ENCODE measurements at regions not wholly inside any gene's neighbourhood (a gene's known extent, or its start where the extent isn't known, plus 50 kb on each side); places are given as distances from the start of the nearest gene placed in this dataset.
"Not testable (repeated sequence)": the region's sequence is repeated elsewhere in the genome, so short reads cannot be mapped to it uniquely, and the experiment has no call there.

DNA sequence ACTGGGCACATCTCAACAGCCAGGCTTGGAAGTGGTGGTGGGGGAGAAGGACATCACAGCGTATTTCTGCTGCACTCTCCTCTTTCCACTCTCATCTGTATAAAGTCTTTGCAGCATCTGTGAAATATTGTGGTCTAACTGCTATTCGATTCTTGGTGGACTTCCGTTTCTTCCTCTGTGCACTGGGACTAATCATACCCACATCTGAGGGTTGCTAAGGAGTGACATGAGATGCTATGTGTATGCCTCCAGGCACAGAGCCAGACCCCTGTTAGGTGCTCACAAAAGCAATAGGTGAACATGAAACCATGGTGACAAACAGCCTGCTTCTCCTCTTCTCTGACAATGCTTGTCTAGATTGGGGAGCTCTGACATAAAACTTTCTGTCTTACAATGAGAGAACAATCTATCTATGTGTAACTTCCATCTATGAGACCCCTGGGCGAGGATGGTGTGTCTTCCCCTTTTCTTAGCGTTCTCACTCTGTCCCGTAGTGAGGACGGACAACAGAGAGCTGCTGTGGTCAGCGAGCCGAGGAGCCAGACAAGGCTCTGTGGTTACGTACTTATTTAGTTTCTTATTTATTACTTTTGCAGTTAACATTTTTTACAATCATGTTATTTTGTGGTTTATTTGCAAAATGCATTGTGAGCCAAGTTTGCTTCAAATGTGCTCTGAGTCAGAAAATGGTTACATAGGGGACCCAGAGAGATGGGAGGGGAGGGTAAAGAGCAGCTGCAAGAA, 196.7 kb upstream of the TPRG1 start:
- DNase-seq, result no peak

DNA sequence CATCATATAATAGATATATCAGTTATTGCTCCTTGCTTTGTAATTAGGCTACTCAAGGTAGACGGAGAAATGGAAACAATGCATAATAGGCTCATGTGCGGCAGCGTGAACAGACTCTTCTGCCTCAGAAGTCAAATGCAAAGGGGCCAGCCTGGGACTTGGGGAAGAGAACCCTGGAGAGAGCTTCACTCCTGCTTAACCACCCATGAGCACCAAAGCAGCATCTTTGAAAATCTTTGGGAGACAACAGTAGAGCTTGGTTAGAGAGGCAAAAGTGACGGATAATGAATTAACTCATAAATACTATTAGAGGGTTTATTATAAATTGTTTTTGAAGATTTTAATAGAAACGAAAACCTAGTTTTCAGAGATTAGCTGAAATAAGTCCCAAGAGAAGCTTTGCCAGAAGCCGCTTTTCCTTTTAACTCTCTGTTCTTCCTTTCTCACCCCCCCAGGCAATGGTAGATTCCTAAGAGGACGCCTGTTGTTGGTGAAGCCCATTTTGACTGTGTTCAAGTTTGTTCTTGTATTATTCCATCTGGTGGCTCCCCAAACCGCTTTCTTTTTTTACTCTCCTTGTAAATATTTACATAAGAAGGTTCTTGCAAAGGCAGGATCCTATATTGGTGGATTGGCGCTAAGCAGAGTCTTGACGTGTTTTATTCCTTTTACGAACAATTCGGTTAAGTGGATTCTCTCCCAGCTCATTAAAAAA, 196.0 kb upstream of the TPRG1 start:
- DNase-seq, result no peak

DNA sequence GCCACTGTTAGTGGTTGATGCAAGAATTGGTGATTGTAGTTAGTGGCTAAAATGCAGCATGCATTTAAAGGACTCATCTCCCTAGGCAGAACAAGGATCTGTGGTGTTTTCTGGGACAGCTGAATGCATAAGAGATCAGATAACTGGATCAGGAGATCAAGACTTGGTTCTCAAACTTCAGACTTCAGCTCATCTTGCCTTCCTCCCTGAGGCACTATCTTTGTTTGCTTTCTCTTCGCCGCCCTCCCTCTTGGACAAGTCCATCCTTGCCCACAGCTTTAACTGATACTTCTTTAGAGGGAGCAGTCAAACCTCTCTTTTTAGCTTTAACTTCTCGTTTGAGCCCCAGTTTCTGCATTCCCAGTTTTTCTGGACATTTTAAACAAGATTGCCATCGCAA, 195.4 kb upstream of the TPRG1 start:
- DNase-seq, result no peak

DNA sequence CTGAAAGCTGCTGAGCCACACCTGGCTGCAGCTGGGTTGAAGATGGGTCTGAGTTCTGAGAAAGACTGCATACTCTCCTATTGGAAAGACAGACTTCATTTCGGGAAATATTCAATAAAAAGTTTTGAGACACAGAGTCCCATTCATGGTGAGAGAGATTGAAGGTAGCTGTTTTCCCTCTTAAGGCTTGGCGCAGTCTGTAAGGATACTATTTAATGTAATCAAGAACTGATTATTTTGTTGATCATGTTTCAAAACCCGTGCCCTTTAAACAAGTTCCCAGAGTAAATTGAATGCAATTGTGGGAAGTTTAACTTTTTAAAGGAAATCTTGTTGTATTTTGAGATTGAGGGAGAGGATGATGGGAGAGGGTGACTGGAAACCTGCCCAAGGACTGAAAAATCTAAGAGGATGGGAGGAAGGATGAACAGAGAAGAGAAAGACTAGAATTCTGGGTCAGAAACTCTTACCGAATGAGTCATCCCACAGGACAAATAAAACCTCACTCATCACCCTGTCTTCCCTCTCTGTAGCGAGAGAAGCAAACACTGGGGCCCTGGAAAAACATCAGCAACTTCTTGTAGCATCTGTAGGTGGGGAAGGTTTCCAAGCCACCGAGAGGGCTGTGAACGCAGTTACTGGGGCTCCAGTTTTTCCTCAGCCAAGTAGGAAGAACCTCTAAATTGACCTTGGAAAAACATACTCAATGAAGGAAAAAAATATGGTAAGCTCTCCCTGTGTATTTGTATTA, 193.2 kb upstream of the TPRG1 start:
- DNase-seq, result no peak

DNA sequence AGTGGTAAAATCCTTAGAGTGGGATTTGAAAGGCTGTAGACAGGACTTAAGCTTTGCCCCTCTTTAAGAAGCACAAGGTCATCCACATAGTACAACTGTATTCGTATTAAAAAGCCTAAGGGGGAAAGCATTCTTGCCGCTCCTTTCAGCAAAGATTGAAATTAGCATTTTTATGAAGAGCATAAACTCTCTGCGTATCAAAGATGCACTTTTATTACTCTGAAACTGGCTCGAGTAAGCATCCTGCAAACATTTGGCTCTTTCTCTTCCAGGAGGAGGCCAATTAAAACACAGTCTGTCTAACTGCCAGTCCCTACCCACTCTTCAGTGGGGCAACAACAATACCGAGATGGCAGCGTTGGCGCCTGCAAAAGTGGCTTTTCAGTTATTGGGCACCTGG, 192.5 kb upstream of the TPRG1 start:
- no peak for DNase-seq

DNA sequence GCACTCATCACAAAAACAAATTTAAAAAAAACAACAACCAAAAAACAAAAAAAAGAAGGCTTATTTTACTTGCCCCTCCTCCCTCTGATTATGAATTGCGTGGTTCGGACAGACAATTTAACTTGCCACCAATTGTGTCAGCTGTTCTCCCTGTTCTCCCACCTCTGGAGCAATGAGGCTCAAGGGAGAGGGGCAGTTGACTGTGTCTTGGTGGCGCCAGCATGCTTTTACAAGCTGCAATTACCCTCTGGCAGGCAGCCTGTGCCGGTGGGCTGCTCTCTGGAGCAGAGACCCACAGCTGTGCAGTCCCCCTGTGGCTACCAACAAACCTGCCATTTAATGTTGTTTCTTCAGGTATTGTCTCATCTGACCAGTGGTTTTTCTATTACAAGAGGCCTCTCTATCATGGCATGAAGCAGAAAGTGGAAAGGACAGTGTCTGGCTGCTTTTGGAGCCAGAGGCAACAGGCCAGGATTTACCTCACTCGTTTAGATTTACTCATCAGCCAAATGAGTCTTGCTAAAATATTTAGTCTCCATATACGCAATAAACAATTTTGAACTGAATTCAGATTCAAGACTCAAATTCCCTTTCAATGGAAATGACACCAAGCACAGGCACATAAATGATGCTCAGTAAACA, 192.0 kb upstream of the TPRG1 start:
- DNase-seq, result no peak

GRCh38 chr3:188993181-188993580, 178.6 kb upstream of the TPRG1 start:
- DNase-seq, result no peak

- no peak for DNase-seq
Measured at GRCh38 chr3:189001559-189001958, 170.2 kb upstream of the TPRG1 start.

DNA sequence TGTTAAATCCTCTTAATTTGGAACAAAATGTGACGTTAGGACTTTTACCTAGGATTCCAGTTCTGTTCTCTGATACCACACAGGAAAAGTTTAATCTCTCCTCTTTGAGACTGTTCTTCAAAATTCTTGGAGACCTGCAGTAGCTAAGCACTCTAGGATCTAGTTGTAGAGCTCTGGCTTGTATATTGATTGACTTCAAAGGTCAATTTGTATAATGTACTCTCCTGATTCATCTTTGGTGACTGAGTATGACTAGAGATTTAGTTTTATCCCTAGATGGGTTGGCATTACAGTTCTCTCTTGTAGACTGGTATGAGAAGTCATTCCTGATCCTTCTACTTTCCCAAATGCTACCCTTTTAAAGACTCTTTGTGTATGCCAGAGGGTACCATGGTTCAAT, 168.4 kb upstream of the TPRG1 start:
- no peak for DNase-seq

- DNase-seq, result no peak
Measured at GRCh38 chr3:189013224-189013888, 158.4 kb upstream of the TPRG1 start.

DNA sequence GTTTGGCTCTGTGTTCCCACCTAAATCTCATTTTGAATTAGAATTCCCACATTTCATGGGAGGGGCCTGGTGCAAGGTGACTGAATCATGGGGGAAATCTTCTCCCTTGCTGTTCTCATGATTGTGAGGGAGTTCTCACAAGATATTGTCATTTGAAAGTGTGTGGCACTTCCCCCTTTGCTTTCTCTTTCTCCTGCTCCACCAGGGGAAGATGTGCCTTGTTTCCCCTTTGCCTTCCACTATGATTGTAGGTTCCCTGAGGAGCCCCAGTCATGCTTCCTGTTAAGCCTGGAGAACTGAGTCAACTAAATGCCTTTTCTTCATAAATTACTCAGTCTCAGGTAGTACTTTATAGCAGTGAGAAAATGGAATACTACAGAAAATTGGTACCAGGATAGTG, 157.2 kb upstream of the TPRG1 start:
- no peak for DNase-seq

- not testable (repeated sequence) for DNase-seq
Measured at GRCh38 chr3:189022576-189023466, 148.9 kb upstream of the TPRG1 start.

GRCh38 chr3:189025866-189026265, 145.9 kb upstream of the TPRG1 start:
- DNase-seq, result no peak

GRCh38 chr3:189027626-189028155, 144.1 kb upstream of the TPRG1 start:
- DNase-seq, result no peak

- peak; percentile 79 for DNase-seq
Measured at GRCh38 chr3:189038773-189039745, 132.7 kb upstream of the TPRG1 start.

DNA sequence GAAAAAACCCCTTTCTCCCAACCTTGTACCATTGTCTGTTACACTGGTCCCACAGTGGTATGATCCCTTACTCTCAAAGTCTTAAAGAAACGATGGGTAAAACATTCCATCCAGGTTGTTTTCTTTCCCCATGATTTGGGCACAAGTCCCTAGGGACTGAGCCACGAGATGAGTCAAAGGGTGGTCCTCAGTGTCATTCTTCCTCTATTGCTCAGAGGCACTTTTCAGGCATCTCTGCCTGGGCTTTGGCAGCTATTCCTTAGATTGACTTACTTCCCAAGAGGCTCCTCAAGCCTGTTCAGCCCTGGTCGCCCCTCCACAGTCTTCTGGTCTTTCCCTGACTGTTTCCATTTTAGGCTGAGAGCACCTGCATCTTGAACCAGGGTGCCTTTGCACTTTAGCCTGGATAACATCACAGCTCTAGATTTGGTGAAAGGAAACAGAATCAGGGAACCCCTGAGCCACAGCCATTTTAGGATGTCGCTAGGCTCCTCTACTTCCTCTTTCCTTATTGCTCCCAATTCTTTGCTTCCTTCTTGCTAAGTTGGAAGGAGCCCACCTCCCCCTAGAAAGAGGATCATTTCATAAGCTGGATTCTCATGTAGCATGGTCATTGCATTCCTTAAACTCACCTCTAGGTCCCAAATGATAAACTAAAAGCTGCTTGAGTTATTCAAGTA, 131.0 kb upstream of the TPRG1 start:
- no peak for DNase-seq

DNA sequence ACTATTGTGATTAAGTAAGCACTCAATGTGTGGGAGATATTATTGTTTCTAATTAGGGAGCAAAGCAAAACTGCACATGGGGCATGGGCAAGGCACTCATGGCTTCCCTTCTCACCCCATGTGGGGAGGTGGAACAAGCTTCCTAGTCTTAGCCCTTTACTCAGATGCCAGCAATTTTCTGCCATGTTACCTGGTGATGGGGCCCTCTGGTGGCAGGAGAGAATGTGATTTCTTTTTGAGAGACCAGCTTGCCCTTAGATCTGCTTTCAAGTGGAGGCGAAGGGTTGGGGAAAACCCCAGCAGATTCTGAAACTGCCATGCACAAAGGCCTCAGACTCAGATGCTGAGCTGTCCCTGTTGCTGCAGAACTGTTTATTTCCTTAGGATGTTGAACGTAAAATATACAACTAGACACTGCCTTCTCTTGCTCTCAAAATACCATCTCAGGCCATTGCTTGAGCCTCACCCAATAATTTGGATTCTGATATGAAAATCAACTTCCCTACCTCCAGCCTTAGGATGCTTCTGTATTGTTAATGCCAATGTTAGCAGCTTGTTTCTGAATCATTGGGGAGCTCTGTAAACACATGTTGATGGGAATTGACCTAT, 130.2 kb upstream of the TPRG1 start:
- DNase-seq, result peak; percentile 29

- DNase-seq, result no peak
Measured at GRCh38 chr3:189042832-189043231, 128.9 kb upstream of the TPRG1 start.

Measured in NCI-H524 treated with DMSO at 0.1 percent for 48 hours (cell line).